IMR-90 (cell line): ENCODE measurements at regions not wholly inside any gene's neighbourhood (a gene's known extent, or its start where the extent isn't known, plus 50 kb on each side); places are given as distances from the start of the nearest gene placed in this dataset.

Experiments
- ATAC-seq: fragments of 200-7000 bp; cut with Tn5 transposase; 2 replicates; pipeline ENCODE4 v1.9.1; 2020; ENCODE audit warnings: low read depth, mild to moderate bottlenecking, moderate library complexity
- BruUV-seq: library from RNA; stranded (reverse); fragments of 400-500 nt; replicated peaks from 2 replicates; lab custom pipeline; 2021; lab: Mats Ljungman, UMichigan
- CTCF ChIA-PET: fragments of 300-600 bp; formaldehyde crosslinking; extraction: SDS; loops from one replicate; lab custom pipeline; 2021; ENCODE audit warnings: antibody characterized with exemption; lab: Yijun Ruan, JAX
- POLR2A ChIA-PET: fragments of 300-600 bp; sonication (Branson Sonifier 250); formaldehyde crosslinking; loops from one replicate; lab custom pipeline; 2022; ENCODE audit warnings: antibody characterized with exemption; ENCODE audit not compliant: unreplicated experiment; lab: Charles Lee
- DNase-seq: peaks from one replicate; pipeline ENCODE4 v3.0.0; 2013
- H2AFZ ChIP-seq: replicated peaks from 2 replicates; pipeline ENCODE3; 2013; ENCODE audit warnings: low read length, mild to moderate bottlenecking; ENCODE audit not compliant: poor library complexity
- H2AK5ac ChIP-seq: 2 replicates; pipeline ENCODE4 v1.6.1; 2013; ENCODE audit warnings: low read depth, low read length, inconsistent platforms
- H2AK9ac ChIP-seq: replicated peaks from 2 replicates; pipeline ENCODE3; 2013; ENCODE audit warnings: mild to moderate bottlenecking, low read depth, low read length, moderate library complexity; ENCODE audit not compliant: poor library complexity
- H2BK120ac ChIP-seq: 2 replicates; pipeline ENCODE4 v1.6.1; 2013; ENCODE audit warnings: low read depth, low read length, inconsistent platforms
- H2BK15ac ChIP-seq: 3 replicates; pipeline ENCODE4 v1.6.1; 2013; ENCODE audit warnings: low read depth, low read length, inconsistent platforms
- H2BK20ac ChIP-seq: 2 replicates; pipeline ENCODE4 v1.6.1; 2013; ENCODE audit warnings: low read depth, mild to moderate bottlenecking, inconsistent platforms, low read length, moderate library complexity
- H2BK5ac ChIP-seq: 2 replicates; pipeline ENCODE4 v1.6.1; 2013; ENCODE audit warnings: mild to moderate bottlenecking, low read depth, low read length, inconsistent platforms; ENCODE audit not compliant: poor library complexity, severe bottlenecking
- H3K14ac ChIP-seq: replicated peaks from 2 replicates; pipeline ENCODE4 v1.6.1; 2013; ENCODE audit warnings: low read depth, low read length, inconsistent platforms
- H3K18ac ChIP-seq: 2 replicates; pipeline ENCODE4 v1.6.1; 2013; ENCODE audit warnings: low read depth, low read length, control low read depth
- H3K23ac ChIP-seq: 2 replicates; pipeline ENCODE4 v1.6.1; 2013; ENCODE audit warnings: low read depth, low read length, inconsistent platforms
- H3K27ac ChIP-seq: 2 replicates; pipeline ENCODE4 v1.5.1; 2013; ENCODE audit warnings: mild to moderate bottlenecking, control low read depth, low read length; ENCODE audit not compliant: insufficient read depth
- H3K27me3 ChIP-seq: 2 replicates; pipeline ENCODE4 v1.6.1; 2013; ENCODE audit warnings: low read length; ENCODE audit not compliant: control insufficient read depth, insufficient read depth
- H3K36me3 ChIP-seq: 2 replicates; pipeline ENCODE4 v1.6.1; 2013; ENCODE audit warnings: low read length, mixed read lengths; ENCODE audit not compliant: control insufficient read depth, insufficient read depth
- H3K4ac ChIP-seq: 2 replicates; pipeline ENCODE4 v1.6.1; 2013; ENCODE audit warnings: low read depth, low read length, inconsistent platforms
- H3K4me1 ChIP-seq: 2 replicates; pipeline ENCODE4 v1.6.1; 2013; ENCODE audit warnings: low read length, mixed read lengths; ENCODE audit not compliant: control insufficient read depth, insufficient read depth
- H3K4me2 ChIP-seq: 2 replicates; pipeline ENCODE4 v1.6.1; 2013; ENCODE audit warnings: low read depth, mild to moderate bottlenecking, control low read depth, low read length, moderate library complexity
- H3K4me3 ChIP-seq: 2 replicates; pipeline ENCODE4 v1.5.1; 2013; ENCODE audit warnings: low read depth, mild to moderate bottlenecking, control low read depth, low read length, moderate library complexity; ENCODE audit not compliant: insufficient read depth
- H3K56ac ChIP-seq: 2 replicates; pipeline ENCODE4 v1.6.1; 2013; ENCODE audit warnings: low read length, inconsistent platforms; ENCODE audit not compliant: insufficient read depth; ENCODE audit errors: extremely low read depth
- H3K79me1 ChIP-seq, 2 experiments: 2 replicates each; pipeline ENCODE4 v1.6.1; 2013; ENCODE audit warnings: low read length in 2 of 2, inconsistent platforms in 1 of 2, low read depth in 1 of 2
- H3K9ac ChIP-seq: 2 replicates; pipeline ENCODE4 v1.6.1; 2013; ENCODE audit warnings: low read depth, low read length, control low read depth
- H3K9me1 ChIP-seq: 2 replicates; pipeline ENCODE4 v1.6.1; 2013; ENCODE audit warnings: low read length, inconsistent platforms; ENCODE audit not compliant: insufficient read depth
- H3K9me3 ChIP-seq: 2 replicates; pipeline ENCODE4 v1.6.1; 2013; ENCODE audit warnings: low read length; ENCODE audit not compliant: control insufficient read depth, insufficient read depth
- H4K20me1 ChIP-seq: 2 replicates; pipeline ENCODE4 v1.6.1; 2013; ENCODE audit warnings: low read length, inconsistent platforms; ENCODE audit not compliant: insufficient read depth
- H4K5ac ChIP-seq: 2 replicates; pipeline ENCODE4 v1.6.1; 2013; ENCODE audit warnings: mild to moderate bottlenecking, low read depth, low read length, control low read depth
- H4K8ac ChIP-seq, 2 experiments: 2 replicates each; pipeline ENCODE4 v1.6.1; 2013; ENCODE audit warnings: low read depth in 2 of 2, low read length in 2 of 2, control low read depth in 1 of 2, inconsistent platforms in 1 of 2
- H4K91ac ChIP-seq: 2 replicates; pipeline ENCODE4 v1.6.1; 2013; ENCODE audit warnings: low read depth, low read length, inconsistent platforms; ENCODE audit not compliant: insufficient read depth
- BHLHE40 ChIP-seq: fragments of 150-350 bp; IDR thresholded peaks from 2 replicates; pipeline ENCODE4 v1.6.1; 2016; ENCODE audit warnings: mild to moderate bottlenecking, low read depth, low read length
- CEBPB ChIP-seq: IDR thresholded peaks from 2 replicates; pipeline ENCODE4 v1.6.1; 2012; ENCODE audit warnings: low read depth, low read length, improper control_type of control experiment
- CHD1 ChIP-seq: IDR thresholded peaks from 2 replicates; pipeline ENCODE4 v1.6.1; 2012; ENCODE audit warnings: low read depth, low read length, improper control_type of control experiment
- FOS ChIP-seq: fragments of 150-350 bp; IDR thresholded peaks from 2 replicates; pipeline ENCODE4 v1.6.1; 2016; ENCODE audit warnings: low read depth, low read length
- MAFK ChIP-seq: IDR thresholded peaks from 2 replicates; pipeline ENCODE4 v1.6.1; 2012; ENCODE audit warnings: low read depth, low read length, improper control_type of control experiment
- MAZ ChIP-seq: IDR thresholded peaks from 2 replicates; pipeline ENCODE4 v1.6.1; 2012; ENCODE audit warnings: low read depth, mild to moderate bottlenecking, low read length, improper control_type of control experiment, moderate library complexity, borderline replicate concordance
- MXI1 ChIP-seq: IDR thresholded peaks from 2 replicates; pipeline ENCODE4 v1.6.1; 2012; ENCODE audit warnings: low read depth, mild to moderate bottlenecking, low read length, moderate library complexity, borderline replicate concordance
- NFE2L2 ChIP-seq: fragments of 150-350 bp; IDR thresholded peaks from 2 replicates; pipeline ENCODE4 v1.6.1; 2016; ENCODE audit warnings: low read depth, mild to moderate bottlenecking, low read length
- POLR2A ChIP-seq: IDR thresholded peaks from 2 replicates; pipeline ENCODE4 v1.6.1; 2012; ENCODE audit warnings: mild to moderate bottlenecking, low read depth, low read length
- RAD21 ChIP-seq: IDR thresholded peaks from 2 replicates; pipeline ENCODE4 v1.6.1; 2012; ENCODE audit warnings: low read length, improper control_type of control experiment
- RCOR1 ChIP-seq: IDR thresholded peaks from 2 replicates; pipeline ENCODE4 v1.6.1; 2012; ENCODE audit warnings: mild to moderate bottlenecking, low read length, improper control_type of control experiment; ENCODE audit not compliant: insufficient replicate concordance
- RFX5 ChIP-seq: IDR thresholded peaks from 2 replicates; pipeline ENCODE4 v1.8.0; 2012; ENCODE audit warnings: low read depth, mild to moderate bottlenecking, low read length, moderate library complexity
- SMC3 ChIP-seq: fragments of 150-350 bp; IDR thresholded peaks from 2 replicates; pipeline ENCODE4 v1.6.1; 2016; ENCODE audit warnings: low read depth, mild to moderate bottlenecking, antibody characterized with exemption, low read length, moderate library complexity
- WGBS, 2 experiments: methylation state at CpG; one replicate each; pipeline versions ENCODE4 v1.1.5 to v1.1.7; 2013; ENCODE audit warnings: missing lambda C conversion rate in 2 of 2; ENCODE audit not compliant: insufficient read length in 1 of 2; ENCODE audit errors: extremely low coverage in 2 of 2; 5-methylcytosine and 5-hydroxymethylcytosine counted together
- dilution Hi-C: fragments of 300-500 bp; cut with HindIII; formaldehyde crosslinking; loops from one replicate; pipeline ENCODE4 v1.14.3; 2018; ENCODE audit warnings: low sequenced_read_pairs; ENCODE audit not compliant: unreplicated experiment
- in situ Hi-C: fragments of 300-500 bp; cut with MboI; formaldehyde crosslinking; loops from 3 replicates; pipeline ENCODE4 v1.14.3; 2019; ENCODE audit warnings: low sequenced_read_pairs, inconsistent platforms, mixed read lengths
- intact Hi-C: fragments of 100-400 bp; cut with micrococcal nuclease; formaldehyde crosslinking; loops from 2 replicates; pipeline ENCODE4 v1.10.0; 2022
- TF ChIP-seq, protein P1 (sequence below): fragments of 150-350 bp; IDR thresholded peaks from 2 replicates; pipeline ENCODE4 v1.6.1; 2017; ENCODE audit warnings: mild to moderate bottlenecking, antibody characterized with exemption, low read length, low read depth
- TF ChIP-seq, protein P2 (sequence below): fragments of 150-350 bp; IDR thresholded peaks from 2 replicates; pipeline ENCODE4 v1.6.1; 2016; ENCODE audit warnings: low read depth, mild to moderate bottlenecking, low read length, moderate library complexity, borderline replicate concordance
- TF ChIP-seq, protein P3 (sequence below): conservative IDR thresholded peaks from 2 replicates; pipeline ENCODE4 v1.5.1; 2012; ENCODE audit warnings: mild to moderate bottlenecking, low read depth, low read length, improper control_type of control experiment

DNA sequence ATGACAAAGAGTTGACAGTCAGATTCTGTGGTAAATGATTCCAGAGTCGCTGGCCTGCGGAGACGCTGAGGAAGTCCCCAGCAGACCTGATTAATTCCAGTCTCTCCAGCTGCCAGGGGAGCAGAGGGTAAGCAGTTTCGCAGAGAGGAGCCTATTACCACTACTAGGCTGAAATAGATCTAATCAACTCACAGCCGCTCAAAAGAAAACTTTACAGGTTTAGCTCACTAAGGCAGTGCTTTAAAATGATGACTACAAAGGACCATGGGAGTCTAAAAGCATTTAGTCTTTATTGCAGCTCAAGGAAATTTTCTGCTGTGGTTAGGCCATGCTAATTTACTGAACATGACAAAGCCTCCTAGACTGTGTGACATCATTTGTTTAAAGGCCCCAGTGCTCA lies 445.6 kb upstream of the POU3F3 start:
- Histone ChIP-seq H3K36me3 (no peaks in the 10 kb centered on the region), H4K8ac (no peak overlapping the region), H2BK15ac (no peak overlapping the region), H2BK5ac (no peak overlapping the region), H3K27me3 (no peaks in the 10 kb centered on the region), H3K9me1 (no peaks in the 10 kb centered on the region), H3K27ac (no peak overlapping the region), H3K14ac (no peak overlapping the region), H2AK9ac (no peak overlapping the region), H4K5ac (no peak overlapping the region), H3K79me1 (no peaks in the 10 kb centered on the region), H3K9ac (no peak overlapping the region), H3K4me3 (no peak overlapping the region), H4K91ac (no peak overlapping the region), H2BK20ac (no peak overlapping the region), H4K20me1 (no peaks in the 10 kb centered on the region), H2AK5ac (no peak overlapping the region), H3K18ac (no peak overlapping the region), H3K9me3 (peaks cover 7% of the 10 kb centered on the region; the same call in 1 of the 2 replicates), H3K4me1 (no peaks in the 10 kb centered on the region), H3K4me2 (no peak overlapping the region), H3K23ac (no peak overlapping the region), H3K4ac (no peak overlapping the region), H2AFZ (no peak overlapping the region), H2BK120ac (no peak overlapping the region), H3K56ac (no peak overlapping the region)
- DNase-seq (no peak), ATAC-seq (no peak)
- no CpG with 5 or more reads among the region's 5 CpGs for WGBS, 2 experiments
- ChIA-PET POLR2A (no interaction called here), CTCF (no interaction called here)
- no peak for TF ChIP-seq MAFK
- TF ChIP-seq MAZ, result no peak
- TF ChIP-seq BHLHE40, result no peak
- TF ChIP-seq MXI1, result no peak
- TF ChIP-seq POLR2A, result no peak
- TF ChIP-seq, protein P1, sequence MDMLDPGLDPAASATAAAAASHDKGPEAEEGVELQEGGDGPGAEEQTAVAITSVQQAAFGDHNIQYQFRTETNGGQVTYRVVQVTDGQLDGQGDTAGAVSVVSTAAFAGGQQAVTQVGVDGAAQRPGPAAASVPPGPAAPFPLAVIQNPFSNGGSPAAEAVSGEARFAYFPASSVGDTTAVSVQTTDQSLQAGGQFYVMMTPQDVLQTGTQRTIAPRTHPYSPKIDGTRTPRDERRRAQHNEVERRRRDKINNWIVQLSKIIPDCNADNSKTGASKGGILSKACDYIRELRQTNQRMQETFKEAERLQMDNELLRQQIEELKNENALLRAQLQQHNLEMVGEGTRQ, result no peak
- TF ChIP-seq CEBPB, result no peak
- TF ChIP-seq SMC3, result no peak
- no peak for TF ChIP-seq NFE2L2
- no peak for TF ChIP-seq RCOR1
- TF ChIP-seq, protein P2, sequence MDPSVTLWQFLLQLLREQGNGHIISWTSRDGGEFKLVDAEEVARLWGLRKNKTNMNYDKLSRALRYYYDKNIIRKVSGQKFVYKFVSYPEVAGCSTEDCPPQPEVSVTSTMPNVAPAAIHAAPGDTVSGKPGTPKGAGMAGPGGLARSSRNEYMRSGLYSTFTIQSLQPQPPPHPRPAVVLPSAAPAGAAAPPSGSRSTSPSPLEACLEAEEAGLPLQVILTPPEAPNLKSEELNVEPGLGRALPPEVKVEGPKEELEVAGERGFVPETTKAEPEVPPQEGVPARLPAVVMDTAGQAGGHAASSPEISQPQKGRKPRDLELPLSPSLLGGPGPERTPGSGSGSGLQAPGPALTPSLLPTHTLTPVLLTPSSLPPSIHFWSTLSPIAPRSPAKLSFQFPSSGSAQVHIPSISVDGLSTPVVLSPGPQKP, result no peak
- TF ChIP-seq FOS, result no peak
- TF ChIP-seq RAD21, result no peak
- TF ChIP-seq CHD1, result no peak
- no peak for TF ChIP-seq RFX5
- TF ChIP-seq, protein P3, sequence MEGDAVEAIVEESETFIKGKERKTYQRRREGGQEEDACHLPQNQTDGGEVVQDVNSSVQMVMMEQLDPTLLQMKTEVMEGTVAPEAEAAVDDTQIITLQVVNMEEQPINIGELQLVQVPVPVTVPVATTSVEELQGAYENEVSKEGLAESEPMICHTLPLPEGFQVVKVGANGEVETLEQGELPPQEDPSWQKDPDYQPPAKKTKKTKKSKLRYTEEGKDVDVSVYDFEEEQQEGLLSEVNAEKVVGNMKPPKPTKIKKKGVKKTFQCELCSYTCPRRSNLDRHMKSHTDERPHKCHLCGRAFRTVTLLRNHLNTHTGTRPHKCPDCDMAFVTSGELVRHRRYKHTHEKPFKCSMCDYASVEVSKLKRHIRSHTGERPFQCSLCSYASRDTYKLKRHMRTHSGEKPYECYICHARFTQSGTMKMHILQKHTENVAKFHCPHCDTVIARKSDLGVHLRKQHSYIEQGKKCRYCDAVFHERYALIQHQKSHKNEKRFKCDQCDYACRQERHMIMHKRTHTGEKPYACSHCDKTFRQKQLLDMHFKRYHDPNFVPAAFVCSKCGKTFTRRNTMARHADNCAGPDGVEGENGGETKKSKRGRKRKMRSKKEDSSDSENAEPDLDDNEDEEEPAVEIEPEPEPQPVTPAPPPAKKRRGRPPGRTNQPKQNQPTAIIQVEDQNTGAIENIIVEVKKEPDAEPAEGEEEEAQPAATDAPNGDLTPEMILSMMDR, result no peak
- BruUV-seq, result no TSS peak
- intact Hi-C loops, result no loop called here
- dilution Hi-C loops, result no loop called here
- in situ Hi-C loops, result no loop called here
